ENCODE measurements at regions not wholly inside any gene's neighbourhood (a gene's known extent, or its start where the extent isn't known, plus 50 kb on each side); places are given as distances from the start of the nearest gene placed in this dataset.

- TF ChIP-seq, protein P1, sequence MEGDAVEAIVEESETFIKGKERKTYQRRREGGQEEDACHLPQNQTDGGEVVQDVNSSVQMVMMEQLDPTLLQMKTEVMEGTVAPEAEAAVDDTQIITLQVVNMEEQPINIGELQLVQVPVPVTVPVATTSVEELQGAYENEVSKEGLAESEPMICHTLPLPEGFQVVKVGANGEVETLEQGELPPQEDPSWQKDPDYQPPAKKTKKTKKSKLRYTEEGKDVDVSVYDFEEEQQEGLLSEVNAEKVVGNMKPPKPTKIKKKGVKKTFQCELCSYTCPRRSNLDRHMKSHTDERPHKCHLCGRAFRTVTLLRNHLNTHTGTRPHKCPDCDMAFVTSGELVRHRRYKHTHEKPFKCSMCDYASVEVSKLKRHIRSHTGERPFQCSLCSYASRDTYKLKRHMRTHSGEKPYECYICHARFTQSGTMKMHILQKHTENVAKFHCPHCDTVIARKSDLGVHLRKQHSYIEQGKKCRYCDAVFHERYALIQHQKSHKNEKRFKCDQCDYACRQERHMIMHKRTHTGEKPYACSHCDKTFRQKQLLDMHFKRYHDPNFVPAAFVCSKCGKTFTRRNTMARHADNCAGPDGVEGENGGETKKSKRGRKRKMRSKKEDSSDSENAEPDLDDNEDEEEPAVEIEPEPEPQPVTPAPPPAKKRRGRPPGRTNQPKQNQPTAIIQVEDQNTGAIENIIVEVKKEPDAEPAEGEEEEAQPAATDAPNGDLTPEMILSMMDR (IDR thresholded peaks at IDR 0.05), result no peak
- TF ChIP-seq POLR2A (IDR thresholded peaks at IDR 0.05) (no peak), EP300 (IDR thresholded peaks at IDR 0.05) (no peak)
Observed at GRCh38 chr21:27298465-27298864, 331.6 kb upstream of the ADAMTS5 start.
